ENCODE measurements at regions not wholly inside any gene's neighbourhood (a gene's known extent, or its start where the extent isn't known, plus 50 kb on each side); places are given as distances from the start of the nearest gene placed in this dataset.

GRCh38 chr5:12999667-13000066 is 944.8 kb downstream of the DNAH5 start:
- no peak for DNase-seq (ENCODE audit: extremely low read depth, low read depth)
- TF ChIP-seq CTCF (IDR thresholded peaks at IDR 0.05; ENCODE audit: low read depth, low read length, missing control alignments), result no peak
- no peak overlapping the region for H3K4me3 ChIP-seq (replicated peaks; ENCODE audit: low read depth, low read length)

- DNase-seq (ENCODE audit: extremely low read depth, low read depth), result no peak
- H3K4me3 ChIP-seq (replicated peaks; ENCODE audit: low read depth, low read length), result no peak overlapping the region
- TF ChIP-seq CTCF (IDR thresholded peaks at IDR 0.05; ENCODE audit: low read depth, low read length, missing control alignments), result no peak
Observed at GRCh38 chr5:12985142-12985541, 959.3 kb downstream of the DNAH5 start.

- no peak for TF ChIP-seq CTCF (IDR thresholded peaks at IDR 0.05; ENCODE audit: low read depth, low read length, missing control alignments)
Observed at GRCh38 chr5:12974856-12975255, 969.6 kb downstream of the DNAH5 start.

GRCh38 chr5:12965804-12966203 is 978.7 kb downstream of the DNAH5 start:
- no peak overlapping the region for H3K4me3 ChIP-seq (replicated peaks; ENCODE audit: low read depth, low read length)
- DNase-seq (ENCODE audit: extremely low read depth, low read depth), result no peak
- no peak for TF ChIP-seq CTCF (IDR thresholded peaks at IDR 0.05; ENCODE audit: low read depth, low read length, missing control alignments)

More at GRCh38 chr5:12974856-12975255, 969.6 kb downstream of the DNAH5 start:
- H3K4me3 ChIP-seq (replicated peaks; ENCODE audit: low read depth, low read length), result no peak overlapping the region
- DNase-seq (ENCODE audit: extremely low read depth, low read depth), result no peak

GRCh38 chr5:12959713-12960112 is 984.8 kb downstream of the DNAH5 start:
- no peak for TF ChIP-seq CTCF (IDR thresholded peaks at IDR 0.05; ENCODE audit: low read depth, low read length, missing control alignments)
- DNase-seq (ENCODE audit: extremely low read depth, low read depth), result no peak
- H3K4me3 ChIP-seq (replicated peaks; ENCODE audit: low read depth, low read length), result no peak overlapping the region

GRCh38 chr5:12952409-12952808 is 992.1 kb downstream of the DNAH5 start:
- no peak overlapping the region for H3K4me3 ChIP-seq (replicated peaks; ENCODE audit: low read depth, low read length)
- no peak for DNase-seq (ENCODE audit: extremely low read depth, low read depth)
- TF ChIP-seq CTCF (IDR thresholded peaks at IDR 0.05; ENCODE audit: low read depth, low read length, missing control alignments), result no peak

- DNase-seq (ENCODE audit: extremely low read depth, low read depth), result no peak
- TF ChIP-seq CTCF (IDR thresholded peaks at IDR 0.05; ENCODE audit: low read depth, low read length, missing control alignments), result no peak
- no peak overlapping the region for H3K4me3 ChIP-seq (replicated peaks; ENCODE audit: low read depth, low read length)
Observed at GRCh38 chr5:12951846-12952245, 992.6 kb downstream of the DNAH5 start.
